HT1080 (cell line): ENCODE measurements at regions not wholly inside any gene's neighbourhood (a gene's known extent, or its start where the extent isn't known, plus 50 kb on each side); places are given as distances from the start of the nearest gene placed in this dataset.
A peak's percentile ranks its signal among the peaks of the same experiment; 100 is the strongest.
"Not testable (repeated sequence)": the region's sequence is repeated elsewhere in the genome, so short reads cannot be mapped to it uniquely, and the experiment has no call there.

Experiments
- DNase-seq: peaks from one replicate; pipeline ENCODE4 v3.0.0-alpha.2; 2015; ENCODE audit warnings: low read depth

DNA sequence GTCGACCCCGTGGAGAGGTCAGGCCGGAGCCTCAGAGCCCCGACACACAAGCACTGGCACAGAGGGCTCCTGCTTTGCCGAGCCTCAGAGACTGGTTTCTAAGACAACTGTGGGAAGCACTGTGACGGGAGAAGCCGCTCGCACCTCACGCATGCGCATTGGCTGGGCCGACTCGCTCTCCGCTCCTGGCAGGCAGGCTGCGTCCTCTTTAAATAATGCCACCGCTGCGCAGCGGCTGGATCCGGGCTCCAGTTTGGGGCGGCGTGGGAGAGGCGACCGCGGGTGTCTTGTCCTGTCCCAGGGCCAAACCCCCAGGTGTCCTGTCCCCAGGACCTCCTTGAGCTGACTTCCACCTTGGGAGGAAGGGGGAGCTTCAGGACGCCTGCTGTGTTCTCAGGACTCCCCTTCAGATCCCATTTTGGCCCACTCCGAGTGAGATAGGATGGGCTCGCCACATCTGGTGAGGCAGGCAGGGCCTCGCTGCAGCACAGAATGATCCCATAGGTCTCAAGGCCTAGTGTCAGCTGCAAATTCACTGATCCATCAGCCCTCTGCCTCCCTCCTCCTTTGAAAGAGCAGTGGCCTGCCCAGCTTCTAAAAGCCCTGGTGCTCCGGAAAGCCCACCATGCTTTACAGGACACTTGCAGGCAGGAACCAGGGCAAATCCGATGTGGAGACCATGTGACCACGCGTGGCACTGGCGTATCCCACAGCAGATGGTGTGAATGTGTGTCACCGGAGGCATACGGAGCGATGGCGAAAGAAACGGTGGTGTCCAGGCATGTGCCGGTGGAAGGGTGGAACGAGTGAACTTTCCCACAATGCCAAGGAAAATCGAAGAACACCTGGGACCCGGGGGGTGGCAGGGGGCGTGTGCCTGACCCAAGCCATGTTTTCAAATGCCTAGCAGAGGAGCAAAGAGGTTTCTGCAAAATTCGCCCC, 169.3 kb upstream of the ZNF337 start:
- peak; percentile 54 for DNase-seq

DNA sequence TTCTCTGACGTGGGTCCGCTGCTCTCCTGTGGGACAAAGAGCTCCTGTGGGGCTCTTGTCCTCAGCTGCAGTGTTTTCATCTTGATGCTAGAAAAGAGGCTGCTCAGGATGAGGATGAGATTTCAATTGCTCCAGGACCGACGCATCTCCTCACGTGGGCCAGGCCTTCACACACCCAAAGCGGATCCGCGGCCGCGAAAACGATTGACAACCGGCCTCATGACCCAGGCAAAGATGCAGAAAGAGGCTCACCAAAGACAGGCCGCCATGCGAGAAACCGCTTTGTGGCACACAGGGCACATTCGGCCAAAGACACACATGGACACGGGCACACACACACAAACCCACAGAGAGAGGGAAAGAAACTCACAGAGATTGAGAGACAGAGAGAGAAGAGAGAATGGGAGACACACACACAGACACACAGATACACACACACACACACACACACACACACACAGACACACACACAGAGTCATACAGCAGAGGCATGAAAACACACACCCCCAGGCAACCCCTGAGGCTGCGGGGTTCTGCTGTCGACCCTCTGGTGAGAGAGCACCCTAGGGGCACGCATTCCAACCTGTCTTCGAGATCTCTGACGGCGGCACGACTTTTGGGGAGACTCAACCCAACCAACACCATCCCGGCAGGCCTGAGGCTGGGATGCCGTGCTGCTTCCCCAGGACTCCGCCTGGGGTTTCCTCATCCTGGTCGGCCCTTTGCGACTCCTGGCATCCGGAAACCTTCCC, 168.5 kb upstream of the ZNF337 start:
- DNase-seq: not testable (repeated sequence)

DNA sequence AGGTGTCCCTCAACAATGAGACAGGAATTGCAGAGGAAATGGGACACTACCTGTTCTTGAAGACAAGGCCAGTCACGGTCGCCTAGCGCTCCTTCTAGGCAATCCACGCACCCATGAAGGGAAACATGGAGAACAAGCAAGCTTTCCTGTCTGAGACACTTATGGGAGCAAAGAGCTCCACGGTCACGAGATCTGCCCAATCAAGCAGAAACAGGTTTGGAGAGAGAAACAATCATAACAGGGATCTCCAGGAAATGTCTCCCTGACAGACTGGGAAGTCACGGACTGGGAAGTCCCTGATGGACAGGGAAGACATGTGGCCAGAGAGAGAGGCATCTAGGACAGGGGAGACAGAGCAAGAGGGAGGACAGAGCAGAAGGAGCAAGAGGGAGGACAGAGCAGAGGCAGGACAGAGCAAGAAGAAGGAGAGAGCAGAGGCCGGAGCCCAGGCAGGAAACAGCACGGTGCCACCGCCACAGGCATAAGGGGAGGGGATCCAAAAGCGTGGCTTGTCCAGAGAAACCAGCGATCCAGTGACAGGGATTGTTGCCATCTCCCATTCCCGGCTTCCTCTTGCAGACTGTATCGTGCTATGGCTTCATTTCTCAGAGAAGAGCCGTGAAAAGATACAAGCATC, 167.8 kb upstream of the ZNF337 start:
- no peak for DNase-seq

DNA sequence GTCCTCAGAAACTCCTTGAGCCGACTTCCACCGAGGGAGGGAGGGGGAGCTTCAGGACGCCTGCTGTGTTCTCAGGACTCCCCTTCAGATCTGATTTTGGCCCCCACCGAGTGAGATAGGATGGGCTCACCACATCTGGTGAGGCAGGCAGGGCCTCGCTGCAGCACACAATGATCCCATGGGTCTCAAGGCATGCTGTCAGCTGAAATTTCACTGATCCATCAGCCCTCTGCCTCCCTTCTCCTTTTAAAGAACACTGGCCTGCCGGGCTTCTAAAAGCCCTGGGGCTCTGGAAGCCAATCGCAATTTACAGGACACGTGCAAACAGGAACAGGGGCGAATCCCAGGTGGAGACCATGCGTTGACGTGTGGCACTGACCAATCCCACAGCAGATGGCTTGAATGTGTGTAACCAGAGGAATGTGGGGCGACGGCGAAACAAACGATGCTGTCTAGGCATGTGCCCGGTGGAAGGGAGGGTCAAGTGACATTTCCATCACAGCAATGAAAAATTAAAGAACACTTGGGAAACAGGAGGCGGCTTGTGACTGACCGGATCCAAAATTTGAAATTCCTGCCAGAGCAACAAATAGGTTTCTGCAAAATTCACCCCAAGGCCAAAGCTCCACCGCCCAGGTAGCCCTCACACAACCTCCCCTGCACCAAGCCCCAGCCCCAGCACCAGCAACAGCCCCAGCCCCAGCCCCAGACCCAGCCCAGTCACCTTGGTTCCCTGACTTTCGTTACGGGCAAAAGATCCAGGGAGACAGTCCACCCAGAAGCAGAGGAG, 167.1 kb upstream of the ZNF337 start:
- no peak for DNase-seq

DNA sequence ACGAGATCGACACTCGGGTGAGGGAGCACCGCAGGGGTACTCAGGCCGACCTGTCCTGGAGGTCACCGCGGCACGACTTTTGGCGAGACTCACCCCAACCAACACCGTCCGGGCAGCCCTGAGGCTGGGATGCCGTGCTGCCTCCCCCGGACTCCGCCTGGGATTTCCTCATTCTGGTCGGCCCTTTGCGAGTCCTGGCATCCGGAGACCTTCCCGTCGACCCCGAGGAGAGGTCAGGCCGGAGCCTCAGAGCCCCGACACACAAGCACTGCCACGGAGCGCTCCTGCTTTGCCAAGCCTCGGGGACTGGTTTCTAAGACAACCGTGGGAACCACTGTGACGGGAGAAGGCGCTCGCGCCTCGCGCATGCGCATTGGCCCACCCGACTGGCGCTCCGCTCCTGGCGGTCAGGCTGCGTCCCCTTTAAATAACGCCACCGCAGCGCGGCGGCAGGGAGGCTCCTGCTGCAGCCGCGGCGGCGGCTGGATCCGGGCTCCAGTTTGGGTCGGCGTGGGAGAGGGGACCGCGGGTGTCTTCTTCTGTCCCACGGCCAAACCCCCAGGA, 166.4 kb upstream of the ZNF337 start:
- peak; percentile 77 for DNase-seq

DNA sequence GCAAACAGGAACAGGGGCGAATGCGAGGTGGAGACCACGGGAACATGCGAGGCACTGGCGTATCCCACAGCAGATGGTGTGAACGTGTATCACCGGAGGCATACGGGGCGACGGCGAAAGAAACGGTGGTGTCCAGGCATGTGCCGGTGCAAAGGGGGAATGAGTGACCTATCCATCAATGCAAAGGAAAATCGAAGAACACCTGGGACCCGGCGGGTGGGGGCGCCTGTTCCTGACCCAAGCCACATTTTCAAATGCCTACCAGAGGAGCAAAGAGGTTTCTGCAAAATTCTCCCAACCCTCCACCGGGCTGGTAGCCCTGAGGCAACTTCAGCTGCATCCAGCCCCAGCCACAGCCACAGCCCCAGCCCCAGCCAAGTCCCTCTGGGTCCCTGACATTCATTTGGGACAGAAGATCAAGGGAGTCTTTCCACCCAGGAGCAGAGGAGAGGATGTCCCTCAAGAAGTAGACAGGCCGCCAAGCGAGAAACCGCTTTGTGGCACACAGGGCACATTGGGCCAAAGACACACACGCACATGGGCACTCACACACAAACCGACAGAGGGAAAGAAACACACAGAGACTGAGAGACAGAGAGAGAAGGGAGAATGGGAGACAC, 164.0 kb upstream of the ZNF337 start:
- DNase-seq: no peak

DNA sequence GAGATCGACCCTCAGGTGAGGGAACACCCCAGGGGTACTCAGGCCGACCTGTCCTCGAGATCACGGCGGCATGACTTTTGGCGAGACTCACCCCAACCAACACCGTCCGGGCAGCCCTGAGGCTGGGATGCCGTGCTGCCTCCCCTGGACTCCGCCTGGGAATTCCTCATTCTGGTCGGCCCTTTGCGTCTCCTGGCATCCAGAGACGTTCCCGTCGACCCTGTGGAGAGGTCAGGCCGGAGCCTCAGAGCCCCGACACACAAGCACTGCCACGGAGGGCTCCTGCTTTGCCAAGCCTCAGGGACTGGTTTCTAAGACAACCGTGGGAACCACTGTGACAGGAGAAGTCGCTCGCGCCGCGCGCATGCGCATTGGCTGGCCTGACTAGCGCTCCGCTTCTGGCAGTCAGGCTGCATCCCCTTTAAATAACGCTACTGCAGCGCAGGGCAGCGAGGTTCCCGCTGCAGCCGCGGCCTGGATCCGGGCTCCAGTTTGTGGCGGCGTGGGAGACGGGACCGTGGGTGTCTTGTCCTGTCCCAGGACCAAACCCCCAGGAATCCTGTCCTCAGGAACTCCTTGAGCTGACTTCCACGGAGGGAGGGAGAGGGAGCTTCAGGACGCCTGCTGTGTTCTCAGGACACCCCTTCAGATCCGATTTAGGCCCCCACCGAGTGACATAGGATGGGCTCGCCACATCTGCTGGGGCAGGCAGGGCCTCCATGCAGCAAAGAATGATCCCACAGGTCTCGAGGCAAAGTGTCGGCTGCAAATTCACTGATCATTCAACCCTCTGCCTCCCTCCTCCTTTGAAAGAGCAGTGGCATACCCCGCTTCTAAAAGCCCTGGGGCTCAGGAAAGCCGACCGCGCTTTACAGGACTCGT, 163.2 kb upstream of the ZNF337 start:
- no peak for DNase-seq

DNA sequence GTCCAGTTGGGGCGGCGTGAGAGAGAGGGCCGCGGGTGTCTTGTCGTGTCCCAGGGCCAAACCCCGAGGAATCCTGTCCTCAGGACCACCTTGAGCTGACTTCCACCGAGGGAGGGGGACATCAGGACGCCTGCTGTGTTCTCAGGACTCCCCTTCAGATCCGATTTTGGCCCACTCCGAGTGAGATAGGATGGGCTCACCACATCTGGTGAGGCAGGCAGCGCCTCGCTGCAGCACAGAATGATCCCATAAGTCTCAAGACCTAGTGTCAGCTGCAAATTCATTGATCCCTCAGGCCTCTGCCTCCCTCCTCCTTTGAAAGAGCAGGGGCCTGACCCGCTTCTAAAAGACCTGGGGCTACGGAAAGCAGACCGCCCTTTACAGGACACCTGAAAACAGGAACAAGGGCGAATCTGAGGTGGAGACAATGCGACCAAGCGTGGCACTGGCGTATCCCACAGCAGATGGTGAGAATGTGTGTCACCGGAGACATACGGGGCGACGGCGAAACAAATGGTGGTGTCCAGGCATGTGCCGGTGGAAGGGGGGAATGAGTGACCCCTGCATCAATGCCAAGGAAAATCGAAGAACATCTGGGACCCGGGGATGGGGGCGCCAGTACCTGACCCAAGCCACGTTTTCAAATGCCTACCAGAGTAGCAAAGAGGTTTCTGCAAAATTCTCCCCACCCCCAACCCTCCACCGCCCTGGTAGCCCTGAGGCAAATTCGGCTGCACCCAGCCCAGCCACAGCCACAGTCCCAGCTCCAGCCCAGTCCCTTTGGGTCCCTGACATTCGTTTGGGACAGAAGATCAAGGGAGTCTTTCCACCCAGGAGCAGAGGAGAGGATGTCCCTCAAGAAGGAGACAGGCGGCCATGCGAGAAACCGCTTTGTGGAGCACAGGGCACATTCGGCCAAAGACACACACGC, 162.1 kb upstream of the ZNF337 start:
- DNase-seq: no peak

DNA sequence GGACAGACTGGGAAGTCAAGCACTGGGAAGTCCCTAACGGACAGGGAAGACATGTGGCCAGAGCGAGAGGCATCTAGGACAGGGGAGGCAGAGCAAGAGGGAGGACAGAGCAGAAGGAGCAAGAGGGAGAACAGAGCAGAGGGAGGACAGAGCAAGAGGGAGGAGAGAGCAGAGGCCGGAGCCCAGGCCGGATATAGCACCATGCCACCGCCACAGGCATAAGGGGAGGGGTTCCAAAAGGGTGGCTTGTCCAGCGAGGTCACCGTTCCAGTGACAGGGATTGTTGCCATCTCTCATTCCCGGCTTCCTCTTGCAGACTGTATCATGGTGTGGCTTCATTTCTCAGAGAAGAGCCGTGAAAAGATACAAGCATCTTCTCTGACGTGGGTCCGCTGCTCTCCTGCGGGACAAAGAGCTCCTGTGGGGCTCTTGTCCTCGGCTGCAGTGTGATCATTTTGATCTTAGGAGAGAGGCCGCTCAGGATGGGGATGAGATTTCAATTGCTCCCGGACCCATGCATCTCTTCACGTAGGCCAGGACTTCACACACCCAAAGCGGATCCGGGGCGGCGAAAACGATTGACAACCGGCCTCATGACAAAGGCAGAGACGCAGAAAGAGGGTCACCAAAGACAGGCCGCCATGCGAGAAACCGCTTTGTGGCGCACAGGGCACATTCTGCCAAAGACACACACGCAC, 160.6 kb upstream of the ZNF337 start:
- not testable (repeated sequence) for DNase-seq

DNA sequence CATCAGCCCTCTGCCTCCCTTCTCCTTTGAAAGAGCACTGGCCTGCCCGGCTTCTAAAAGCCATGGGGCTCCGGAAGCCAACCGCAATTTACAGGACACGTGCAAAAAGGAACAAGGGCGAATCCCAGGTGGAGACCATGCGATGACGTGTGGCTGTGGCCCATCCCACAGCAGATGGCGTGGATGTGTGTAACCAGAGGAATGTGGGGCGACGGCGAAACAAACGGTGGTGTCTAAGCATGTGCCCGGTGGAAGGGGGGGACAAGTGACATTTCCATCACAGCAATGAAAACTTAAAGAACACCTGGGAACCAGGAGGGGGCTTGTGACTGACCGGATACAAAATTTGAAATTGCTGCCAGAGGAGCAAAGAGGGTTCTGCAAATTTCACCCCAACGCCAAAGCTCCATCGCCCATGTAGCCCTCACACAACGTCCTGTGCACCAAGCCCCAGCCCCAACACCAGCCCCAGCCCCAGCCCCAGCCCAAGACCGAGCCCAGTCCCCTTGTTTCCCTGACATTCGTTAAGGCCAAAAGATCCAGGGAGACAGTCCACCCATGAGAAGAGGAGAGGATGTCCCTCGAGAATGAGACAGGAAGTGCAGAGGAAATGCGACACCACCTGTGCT, 159.7 kb upstream of the ZNF337 start:
- DNase-seq: no peak

DNA sequence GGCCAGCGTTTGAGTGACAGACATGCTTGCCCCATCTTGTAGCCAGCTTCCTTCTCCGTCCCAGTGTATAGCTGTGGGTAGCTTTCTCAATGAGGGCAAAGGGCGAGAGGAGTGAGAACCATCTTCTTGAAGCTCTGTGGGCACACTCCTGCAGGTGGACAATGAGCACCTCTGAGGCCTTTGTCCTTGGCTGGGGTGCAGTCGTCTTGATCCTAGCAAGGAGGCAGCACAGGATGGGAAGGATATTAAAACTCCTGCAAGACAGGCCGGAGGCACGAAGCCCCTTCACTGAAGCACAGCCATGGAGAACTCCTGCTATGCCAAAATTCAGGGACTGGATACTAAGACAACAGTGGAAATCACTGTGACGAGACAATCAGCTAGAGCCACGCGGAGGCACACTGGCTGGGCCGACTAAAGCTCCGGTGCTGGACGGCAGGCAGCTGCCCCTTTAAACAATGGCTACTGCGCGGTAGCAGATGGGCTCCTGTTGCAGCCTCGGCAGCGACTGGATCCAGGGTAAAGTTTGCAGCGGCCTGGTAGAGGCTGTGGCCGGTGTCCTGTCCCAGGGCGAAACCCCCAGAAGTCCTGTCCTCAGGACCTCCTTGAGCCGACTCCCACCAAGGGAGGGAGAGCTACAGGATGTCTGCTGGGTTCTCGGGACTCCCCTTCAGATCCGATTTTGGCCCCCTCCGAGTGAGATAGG, 159.0 kb upstream of the ZNF337 start:
- DNase-seq: not testable (repeated sequence)

DNA sequence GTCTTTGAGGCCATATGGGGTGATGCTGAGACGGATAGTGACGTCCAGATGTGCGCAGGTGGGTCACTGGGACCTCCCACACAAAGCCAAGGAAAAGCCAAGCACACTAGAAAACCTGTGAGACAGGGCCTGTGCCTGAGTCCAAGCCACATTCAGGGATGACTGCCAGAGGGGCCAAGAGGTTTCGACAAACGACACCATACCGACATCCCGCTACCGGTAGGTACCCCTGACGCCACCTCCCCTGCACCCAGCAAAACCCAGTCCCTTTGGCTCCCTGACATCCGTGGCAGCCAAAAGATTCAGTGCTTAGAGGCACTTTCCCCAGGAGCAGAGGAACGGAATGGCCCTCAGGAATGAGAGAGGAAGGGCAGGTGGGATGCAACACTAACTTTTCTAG, 158.0 kb upstream of the ZNF337 start:
- not testable (repeated sequence) for DNase-seq

DNA sequence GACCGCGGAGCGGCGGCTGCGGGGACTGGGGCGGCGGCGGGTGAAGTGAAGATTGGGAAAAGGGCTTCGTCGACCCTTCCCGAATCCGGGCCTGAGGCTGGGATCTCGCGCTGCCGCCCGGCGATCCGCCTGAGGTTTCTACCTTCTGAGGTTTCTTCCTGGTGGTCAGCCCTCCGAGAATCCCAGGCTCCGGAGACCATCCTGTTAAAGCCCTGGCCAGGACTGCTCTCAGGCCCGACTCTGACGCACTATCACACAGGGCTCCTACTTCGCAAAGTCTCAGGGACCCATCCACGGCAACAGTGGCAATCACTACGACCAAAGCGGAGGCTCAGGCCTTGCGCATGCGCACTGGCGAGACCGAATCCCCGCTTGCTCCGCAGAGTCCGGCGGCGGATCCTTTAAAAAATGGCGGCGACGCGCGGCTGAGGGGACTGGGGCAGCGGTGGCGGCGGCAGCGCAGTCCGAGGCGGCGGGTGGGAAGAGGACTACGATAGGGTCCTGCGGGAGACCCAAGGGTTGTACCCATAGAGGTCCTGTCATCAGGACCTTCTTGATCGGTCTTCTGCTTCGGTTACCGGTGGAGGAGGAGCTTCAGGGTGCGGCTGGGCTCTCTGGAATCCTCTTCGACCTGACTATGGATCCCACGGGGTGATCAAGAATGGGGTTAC, 157.2 kb upstream of the ZNF337 start:
- peak; percentile 63 for DNase-seq

DNA sequence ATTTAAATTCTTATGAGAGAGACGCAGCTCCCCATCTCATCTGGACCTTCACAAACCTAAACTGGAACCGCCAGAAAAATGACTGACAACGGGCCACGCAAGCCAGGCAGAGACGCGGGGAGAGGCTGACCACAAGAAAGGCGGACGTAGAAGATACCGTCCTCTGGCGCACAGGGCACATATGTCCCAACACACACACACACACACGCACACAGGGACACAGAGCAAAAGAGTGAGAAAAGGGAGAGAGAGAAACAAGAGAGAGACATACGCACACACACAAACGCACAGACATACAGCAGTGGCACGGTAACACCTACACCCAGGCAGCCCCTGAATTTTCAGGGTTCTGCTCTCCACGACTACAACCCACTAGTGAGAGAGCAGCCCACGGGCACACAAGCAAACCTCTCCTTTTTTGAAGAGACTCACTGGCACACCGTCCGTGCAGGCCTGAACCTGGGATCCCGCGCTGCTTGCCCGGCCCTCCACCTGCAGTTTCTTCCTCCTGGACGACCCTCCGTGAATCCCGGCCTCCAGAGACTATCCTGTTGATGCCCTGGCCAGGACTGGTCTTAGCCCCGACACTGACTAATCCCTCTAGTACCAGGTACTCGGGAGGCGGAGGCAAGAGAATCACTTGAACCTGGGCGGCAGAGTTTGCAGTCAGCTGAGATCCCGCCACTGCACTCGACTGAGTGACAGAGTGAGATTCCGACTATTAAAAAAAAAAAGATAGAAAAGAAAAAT, 156.5 kb upstream of the ZNF337 start:
- not testable (repeated sequence) for DNase-seq

DNA sequence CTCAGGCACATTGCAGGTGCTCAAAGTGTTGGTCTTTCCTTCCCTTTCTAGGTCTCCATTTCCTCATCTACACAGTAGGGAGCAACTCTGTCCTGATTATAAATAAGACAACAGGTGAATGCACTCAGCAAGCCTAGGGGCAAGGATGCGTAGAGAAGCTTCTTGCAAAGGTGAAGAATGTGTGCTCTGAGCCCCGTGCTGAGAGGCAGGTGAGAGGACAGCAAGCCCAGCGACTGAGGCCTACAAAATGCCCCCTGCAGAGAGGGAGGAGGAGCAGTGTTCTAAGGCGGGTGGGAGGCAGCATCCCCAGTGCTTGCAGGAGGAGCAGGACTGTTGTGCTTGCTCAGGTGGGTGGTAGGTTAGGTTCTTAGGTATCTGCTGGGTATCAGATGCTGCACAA, 153.5 kb upstream of the ZNF337 start:
- not testable (repeated sequence) for DNase-seq
